GM12864 (cell line): ENCODE measurements at regions not wholly inside any gene's neighbourhood (a gene's known extent, or its start where the extent isn't known, plus 50 kb on each side); places are given as distances from the start of the nearest gene placed in this dataset.

Experiments used
- DNase-seq: peaks from one replicate; pipeline ENCODE4 v3.0.0-alpha.2; 2011; ENCODE audit warnings: low read depth
- H3K4me3 ChIP-seq: 2 replicates; pipeline ENCODE4 v1.5.1; 2011; ENCODE audit warnings: mild to moderate bottlenecking, low read depth, low read length, control low read depth
- TF ChIP-seq, protein P1 (sequence below): IDR thresholded peaks from 2 replicates; pipeline ENCODE4 v1.5.1; 2011; ENCODE audit warnings: low read depth, mild to moderate bottlenecking, moderate library complexity, low read length, control low read depth, inconsistent platforms; ENCODE audit errors: missing control alignments

GRCh38 chr1:11350265-11350664 is 77.3 kb downstream of the UBIAD1 start:
- H3K4me3 ChIP-seq = no peak overlapping the region
- no peak for DNase-seq
- TF ChIP-seq, protein P1, sequence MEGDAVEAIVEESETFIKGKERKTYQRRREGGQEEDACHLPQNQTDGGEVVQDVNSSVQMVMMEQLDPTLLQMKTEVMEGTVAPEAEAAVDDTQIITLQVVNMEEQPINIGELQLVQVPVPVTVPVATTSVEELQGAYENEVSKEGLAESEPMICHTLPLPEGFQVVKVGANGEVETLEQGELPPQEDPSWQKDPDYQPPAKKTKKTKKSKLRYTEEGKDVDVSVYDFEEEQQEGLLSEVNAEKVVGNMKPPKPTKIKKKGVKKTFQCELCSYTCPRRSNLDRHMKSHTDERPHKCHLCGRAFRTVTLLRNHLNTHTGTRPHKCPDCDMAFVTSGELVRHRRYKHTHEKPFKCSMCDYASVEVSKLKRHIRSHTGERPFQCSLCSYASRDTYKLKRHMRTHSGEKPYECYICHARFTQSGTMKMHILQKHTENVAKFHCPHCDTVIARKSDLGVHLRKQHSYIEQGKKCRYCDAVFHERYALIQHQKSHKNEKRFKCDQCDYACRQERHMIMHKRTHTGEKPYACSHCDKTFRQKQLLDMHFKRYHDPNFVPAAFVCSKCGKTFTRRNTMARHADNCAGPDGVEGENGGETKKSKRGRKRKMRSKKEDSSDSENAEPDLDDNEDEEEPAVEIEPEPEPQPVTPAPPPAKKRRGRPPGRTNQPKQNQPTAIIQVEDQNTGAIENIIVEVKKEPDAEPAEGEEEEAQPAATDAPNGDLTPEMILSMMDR = no peak

- no peak for DNase-seq
- TF ChIP-seq, protein P1 = no peak
- H3K4me3 ChIP-seq = no peak overlapping the region
These were observed 79.2 kb downstream of the UBIAD1 start for GRCh38 chr1:11352058-11352715.

- no peak for DNase-seq
- TF ChIP-seq, protein P1 = no peak
- H3K4me3 ChIP-seq = no peak overlapping the region
These were observed 80.1 kb downstream of the UBIAD1 start for GRCh38 chr1:11352816-11353799.

- DNase-seq = no peak
- no peak overlapping the region for H3K4me3 ChIP-seq
- TF ChIP-seq, protein P1 = no peak
These were observed 82.0 kb downstream of the UBIAD1 start for GRCh38 chr1:11354893-11355553.

GRCh38 chr1:11355559-11356475 is 82.8 kb downstream of the UBIAD1 start:
- H3K4me3 ChIP-seq = no peak overlapping the region
- TF ChIP-seq, protein P1 = no peak
- no peak for DNase-seq

DNA sequence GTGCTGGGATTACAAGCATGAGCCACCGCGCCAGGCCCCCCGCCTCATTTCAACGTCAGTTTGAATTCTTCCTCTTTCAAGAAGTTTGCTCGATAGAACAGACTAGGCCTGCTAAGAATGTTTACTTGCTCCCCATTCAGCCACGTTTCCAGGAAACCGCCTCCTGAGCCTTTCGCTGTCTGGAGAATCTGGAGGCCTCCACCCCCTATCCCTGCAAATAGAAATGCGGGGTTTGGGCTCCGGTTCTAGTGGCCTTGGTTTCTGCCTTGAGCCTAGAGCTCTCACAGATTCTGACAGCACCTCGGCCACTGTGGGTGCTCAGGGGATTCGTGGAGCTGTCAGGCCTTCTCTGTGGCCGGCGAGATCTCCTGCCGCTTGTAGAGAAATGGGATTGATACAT is 84.3 kb downstream of the UBIAD1 start:
- no peak for DNase-seq
- no peak overlapping the region for H3K4me3 ChIP-seq
- TF ChIP-seq, protein P1 = no peak
